Ishikawa (cell line): ENCODE measurements at regions not wholly inside any gene's neighbourhood (a gene's known extent, or its start where the extent isn't known, plus 50 kb on each side); places are given as distances from the start of the nearest gene placed in this dataset.

Source experiments
- CEBPB ChIP-seq: IDR thresholded peaks from 2 replicates; pipeline ENCODE4 v1.6.1; 2012
- CREB1 ChIP-seq: IDR thresholded peaks from 2 replicates; pipeline ENCODE4 v1.6.1; 2012; ENCODE audit warnings: low read depth
- EGR1 ChIP-seq: IDR thresholded peaks from 2 replicates; pipeline ENCODE4 v1.6.1; 2012
- EP300 ChIP-seq: IDR thresholded peaks from 2 replicates; pipeline ENCODE4 v1.6.1; 2012; ENCODE audit warnings: borderline replicate concordance
- FOXM1 ChIP-seq: IDR thresholded peaks from 2 replicates; pipeline ENCODE4 v1.6.1; 2012; ENCODE audit warnings: low read depth, borderline replicate concordance
- NFIC ChIP-seq: IDR thresholded peaks from 2 replicates; pipeline ENCODE4 v1.6.1; 2012
- RAD21 ChIP-seq: IDR thresholded peaks from 2 replicates; pipeline ENCODE4 v1.6.1; 2012; ENCODE audit warnings: low read depth
- TAF1 ChIP-seq: IDR thresholded peaks from 2 replicates; pipeline ENCODE4 v1.6.1; 2012; ENCODE audit warnings: low read depth, mild to moderate bottlenecking
- TCF12 ChIP-seq: IDR thresholded peaks from 2 replicates; pipeline ENCODE4 v1.6.1; 2012; ENCODE audit warnings: low read depth
- TEAD4 ChIP-seq: IDR thresholded peaks from 2 replicates; pipeline ENCODE4 v1.6.1; 2012
- YY1 ChIP-seq: IDR thresholded peaks from 2 replicates; pipeline ENCODE4 v1.6.1; 2012; ENCODE audit warnings: low read depth
- ZBTB7A ChIP-seq: IDR thresholded peaks from 2 replicates; pipeline ENCODE4 v1.6.1; 2012; ENCODE audit warnings: low read depth
- TF ChIP-seq, protein P1 (sequence below): IDR thresholded peaks from 2 replicates; pipeline ENCODE4 v1.6.1; 2012; ENCODE audit warnings: low read depth, mild to moderate bottlenecking
- TF ChIP-seq, protein P2 (sequence below): IDR thresholded peaks from 2 replicates; pipeline ENCODE4 v1.6.1; 2012
- TF ChIP-seq, protein P3 (sequence below): IDR thresholded peaks from 2 replicates; pipeline ENCODE4 v1.6.1; 2012

DNA sequence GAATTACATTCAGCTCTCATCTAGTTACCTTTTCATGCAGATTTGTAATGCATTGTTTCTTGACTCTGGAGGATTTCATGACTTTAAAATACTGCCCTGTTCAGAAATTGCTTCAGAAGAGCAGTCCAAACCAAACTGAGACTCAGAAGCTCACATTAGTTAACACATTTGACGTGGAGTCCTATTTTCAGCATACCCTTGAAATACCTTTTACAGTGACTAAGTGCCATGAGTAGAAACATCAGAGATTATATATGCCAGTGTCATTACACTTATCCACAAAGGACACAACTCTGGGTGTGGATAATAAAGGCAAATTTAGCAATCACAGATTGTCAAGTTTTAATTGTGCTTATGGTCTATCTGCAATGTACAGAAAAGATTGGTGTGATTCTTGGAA is 459.6 kb downstream of the FRK start:
- TF ChIP-seq CEBPB (no peak), FOXM1 (no peak), YY1 (no peak), TCF12 (no peak), EP300 (no peak), EGR1 (no peak), TAF1 (no peak), RAD21 (no peak)
- TF ChIP-seq, protein P1, sequence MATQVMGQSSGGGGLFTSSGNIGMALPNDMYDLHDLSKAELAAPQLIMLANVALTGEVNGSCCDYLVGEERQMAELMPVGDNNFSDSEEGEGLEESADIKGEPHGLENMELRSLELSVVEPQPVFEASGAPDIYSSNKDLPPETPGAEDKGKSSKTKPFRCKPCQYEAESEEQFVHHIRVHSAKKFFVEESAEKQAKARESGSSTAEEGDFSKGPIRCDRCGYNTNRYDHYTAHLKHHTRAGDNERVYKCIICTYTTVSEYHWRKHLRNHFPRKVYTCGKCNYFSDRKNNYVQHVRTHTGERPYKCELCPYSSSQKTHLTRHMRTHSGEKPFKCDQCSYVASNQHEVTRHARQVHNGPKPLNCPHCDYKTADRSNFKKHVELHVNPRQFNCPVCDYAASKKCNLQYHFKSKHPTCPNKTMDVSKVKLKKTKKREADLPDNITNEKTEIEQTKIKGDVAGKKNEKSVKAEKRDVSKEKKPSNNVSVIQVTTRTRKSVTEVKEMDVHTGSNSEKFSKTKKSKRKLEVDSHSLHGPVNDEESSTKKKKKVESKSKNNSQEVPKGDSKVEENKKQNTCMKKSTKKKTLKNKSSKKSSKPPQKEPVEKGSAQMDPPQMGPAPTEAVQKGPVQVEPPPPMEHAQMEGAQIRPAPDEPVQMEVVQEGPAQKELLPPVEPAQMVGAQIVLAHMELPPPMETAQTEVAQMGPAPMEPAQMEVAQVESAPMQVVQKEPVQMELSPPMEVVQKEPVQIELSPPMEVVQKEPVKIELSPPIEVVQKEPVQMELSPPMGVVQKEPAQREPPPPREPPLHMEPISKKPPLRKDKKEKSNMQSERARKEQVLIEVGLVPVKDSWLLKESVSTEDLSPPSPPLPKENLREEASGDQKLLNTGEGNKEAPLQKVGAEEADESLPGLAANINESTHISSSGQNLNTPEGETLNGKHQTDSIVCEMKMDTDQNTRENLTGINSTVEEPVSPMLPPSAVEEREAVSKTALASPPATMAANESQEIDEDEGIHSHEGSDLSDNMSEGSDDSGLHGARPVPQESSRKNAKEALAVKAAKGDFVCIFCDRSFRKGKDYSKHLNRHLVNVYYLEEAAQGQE, result no peak
- TF ChIP-seq, protein P2, sequence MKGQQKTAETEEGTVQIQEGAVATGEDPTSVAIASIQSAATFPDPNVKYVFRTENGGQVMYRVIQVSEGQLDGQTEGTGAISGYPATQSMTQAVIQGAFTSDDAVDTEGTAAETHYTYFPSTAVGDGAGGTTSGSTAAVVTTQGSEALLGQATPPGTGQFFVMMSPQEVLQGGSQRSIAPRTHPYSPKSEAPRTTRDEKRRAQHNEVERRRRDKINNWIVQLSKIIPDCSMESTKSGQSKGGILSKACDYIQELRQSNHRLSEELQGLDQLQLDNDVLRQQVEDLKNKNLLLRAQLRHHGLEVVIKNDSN, result no peak
- TF ChIP-seq, protein P3, sequence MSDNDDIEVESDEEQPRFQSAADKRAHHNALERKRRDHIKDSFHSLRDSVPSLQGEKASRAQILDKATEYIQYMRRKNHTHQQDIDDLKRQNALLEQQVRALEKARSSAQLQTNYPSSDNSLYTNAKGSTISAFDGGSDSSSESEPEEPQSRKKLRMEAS, result no peak

DNA sequence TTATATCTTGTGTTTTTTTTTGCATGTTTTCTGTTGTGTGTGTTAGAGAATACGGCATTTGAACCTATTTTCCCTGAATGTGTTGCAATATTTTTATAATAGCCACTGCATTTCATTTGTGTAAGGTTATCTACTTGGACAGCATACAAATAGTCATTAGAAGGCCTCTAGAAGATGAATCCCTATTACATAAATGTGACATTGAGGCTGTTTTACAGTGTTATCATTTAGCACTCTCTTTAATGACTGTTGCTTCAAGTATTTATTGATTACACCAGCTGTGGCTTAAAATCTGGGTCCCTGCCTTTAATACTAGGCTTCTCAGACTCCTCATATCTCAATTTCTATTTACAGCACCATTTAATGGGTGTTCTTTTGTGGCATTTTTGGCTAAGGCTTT is 465.8 kb downstream of the FRK start:
- TF ChIP-seq TAF1 (no peak), NFIC (no peak), EGR1 (no peak), TCF12 (no peak), CREB1 (no peak), YY1 (no peak), TEAD4 (no peak), EP300 (no peak), RAD21 (no peak), ZBTB7A (no peak), FOXM1 (no peak), CEBPB (no peak)
- TF ChIP-seq, protein P3, result no peak
- TF ChIP-seq, protein P1, result no peak
- TF ChIP-seq, protein P2, result no peak

- TF ChIP-seq NFIC (no peak), EGR1 (no peak), RAD21 (no peak), TEAD4 (no peak), CEBPB (no peak), YY1 (no peak), EP300 (no peak), FOXM1 (no peak), ZBTB7A (no peak), CREB1 (no peak)
- TF ChIP-seq, protein P3, result no peak
- TF ChIP-seq, protein P2, result no peak
Observed at GRCh38 chr6:115592025-115592424, 468.7 kb downstream of the FRK start.

GRCh38 chr6:115583290-115583689 is 477.4 kb downstream of the FRK start:
- no peak for TF ChIP-seq CEBPB
- TF ChIP-seq, protein P2, result no peak
- no peak for TF ChIP-seq NFIC
- no peak for TF ChIP-seq EP300
- TF ChIP-seq, protein P3, result no peak
- TF ChIP-seq, protein P1, result no peak
